ENCODE measurements at regions not wholly inside any gene's neighbourhood (a gene's known extent, or its start where the extent isn't known, plus 50 kb on each side); places are given as distances from the start of the nearest gene placed in this dataset.

DNA sequence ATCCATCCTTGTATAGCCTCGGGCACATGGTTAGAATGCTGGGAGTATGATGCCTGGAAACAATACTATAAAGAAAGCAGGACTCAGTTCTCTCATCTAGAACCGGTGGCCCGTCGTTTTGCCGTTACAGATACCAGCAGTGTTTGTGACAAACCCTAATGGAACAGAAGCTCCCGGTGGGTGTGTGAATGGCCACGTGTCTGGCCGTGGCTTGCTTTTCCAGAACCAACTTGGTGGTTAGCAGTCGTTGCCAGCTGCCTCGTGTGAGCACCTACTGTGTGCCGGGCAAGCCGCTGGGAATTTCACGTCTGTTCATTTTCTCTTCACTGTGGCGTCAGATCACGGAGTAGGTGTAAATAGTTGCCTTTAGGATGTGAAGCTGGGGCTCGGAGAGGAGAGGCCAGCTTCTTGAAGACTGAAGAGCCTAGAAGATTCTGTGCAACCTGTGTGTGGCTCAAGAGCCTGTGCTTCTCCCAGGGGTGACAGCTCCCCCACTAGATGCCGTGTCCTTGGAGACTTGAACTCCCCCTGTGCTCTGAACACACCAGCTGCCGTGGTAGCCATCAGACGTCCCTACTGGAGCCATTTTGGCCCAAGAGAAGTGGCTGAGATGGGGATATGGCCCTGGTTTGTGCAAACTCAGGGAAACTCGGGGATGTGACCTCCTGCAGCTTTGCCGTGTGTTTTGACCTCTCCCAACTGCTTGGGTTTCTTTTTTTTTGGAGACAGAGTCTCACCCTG, 57.5 kb upstream of the PPARA start:
- H3K27ac ChIP-seq (ENCODE audit: low read depth, low read length): no peak overlapping the region
- H3K9me3 ChIP-seq (ENCODE audit: control insufficient read depth, low read length): no peaks in the 10 kb centered on the region
- H3K4me3 ChIP-seq (ENCODE audit: low read length): no peak overlapping the region
- TF ChIP-seq, protein P1, sequence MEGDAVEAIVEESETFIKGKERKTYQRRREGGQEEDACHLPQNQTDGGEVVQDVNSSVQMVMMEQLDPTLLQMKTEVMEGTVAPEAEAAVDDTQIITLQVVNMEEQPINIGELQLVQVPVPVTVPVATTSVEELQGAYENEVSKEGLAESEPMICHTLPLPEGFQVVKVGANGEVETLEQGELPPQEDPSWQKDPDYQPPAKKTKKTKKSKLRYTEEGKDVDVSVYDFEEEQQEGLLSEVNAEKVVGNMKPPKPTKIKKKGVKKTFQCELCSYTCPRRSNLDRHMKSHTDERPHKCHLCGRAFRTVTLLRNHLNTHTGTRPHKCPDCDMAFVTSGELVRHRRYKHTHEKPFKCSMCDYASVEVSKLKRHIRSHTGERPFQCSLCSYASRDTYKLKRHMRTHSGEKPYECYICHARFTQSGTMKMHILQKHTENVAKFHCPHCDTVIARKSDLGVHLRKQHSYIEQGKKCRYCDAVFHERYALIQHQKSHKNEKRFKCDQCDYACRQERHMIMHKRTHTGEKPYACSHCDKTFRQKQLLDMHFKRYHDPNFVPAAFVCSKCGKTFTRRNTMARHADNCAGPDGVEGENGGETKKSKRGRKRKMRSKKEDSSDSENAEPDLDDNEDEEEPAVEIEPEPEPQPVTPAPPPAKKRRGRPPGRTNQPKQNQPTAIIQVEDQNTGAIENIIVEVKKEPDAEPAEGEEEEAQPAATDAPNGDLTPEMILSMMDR (conservative IDR thresholded peaks at IDR 0.05): no peak
- WGBS, 2 experiments (ENCODE audit: insufficient coverage in 1 of 2, insufficient read length in 1 of 2): 91% methylated on average over 21 of the region's 21 CpGs
- H3K27me3 ChIP-seq (ENCODE audit: control insufficient read depth, insufficient read depth, low read length, poor library complexity, severe bottlenecking): no peaks in the 10 kb centered on the region
- H3K36me3 Mint-ChIP-seq (ENCODE audit: low read depth): no peaks in the 10 kb centered on the region
- H3K9ac ChIP-seq (ENCODE audit: extremely low read depth, low read length, poor library complexity, severe bottlenecking): no peak overlapping the region
- no peak overlapping the region for H3K4me3 Mint-ChIP-seq
- no peaks in the 10 kb centered on the region for H3K9me3 Mint-ChIP-seq
- no peaks in the 10 kb centered on the region for H3K4me1 Mint-ChIP-seq
- no peaks in the 10 kb centered on the region for H3K4me1 ChIP-seq (ENCODE audit: control insufficient read depth, insufficient read depth, low read length)
- DNase-seq: no peak
- no peaks in the 10 kb centered on the region for H3K27me3 Mint-ChIP-seq (ENCODE audit: insufficient read depth)
- no peak overlapping the region for H3K27ac Mint-ChIP-seq
- no peaks in the 10 kb centered on the region for H3K36me3 ChIP-seq (ENCODE audit: control insufficient read depth, insufficient read depth, low read length)

DNA sequence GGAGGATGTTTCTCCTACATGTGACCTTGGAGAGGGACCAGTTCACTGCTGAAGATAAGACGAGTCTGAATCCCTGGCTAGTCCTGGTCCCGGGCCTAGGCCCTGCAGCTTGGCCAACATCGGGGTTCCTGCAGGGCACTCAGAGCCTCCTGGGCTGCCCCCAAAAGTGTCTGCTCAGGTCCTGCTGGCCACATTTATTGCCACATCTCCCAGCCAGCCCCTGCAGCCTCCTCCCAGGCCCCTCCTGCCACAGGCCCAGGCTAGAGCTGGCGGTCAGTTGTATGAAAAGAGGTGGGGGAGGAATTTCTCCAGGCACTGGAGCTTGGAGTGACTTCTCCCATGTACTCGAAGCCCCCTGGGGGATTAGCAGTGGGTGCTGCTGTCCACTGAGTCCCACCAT, 56.5 kb upstream of the PPARA start:
- H3K9ac ChIP-seq (ENCODE audit: extremely low read depth, low read length, poor library complexity, severe bottlenecking): no peak overlapping the region
- no peak overlapping the region for H3K27ac ChIP-seq (ENCODE audit: low read depth, low read length)
- TF ChIP-seq, protein P1 (conservative IDR thresholded peaks at IDR 0.05): no peak
- DNase-seq: no peak
- no peaks in the 10 kb centered on the region for H3K9me3 Mint-ChIP-seq
- no peaks in the 10 kb centered on the region for H3K4me1 Mint-ChIP-seq
- no peak overlapping the region for H3K4me3 Mint-ChIP-seq
- H3K27me3 Mint-ChIP-seq (ENCODE audit: insufficient read depth): no peaks in the 10 kb centered on the region
- H3K27ac Mint-ChIP-seq: no peak overlapping the region
- H3K36me3 ChIP-seq (ENCODE audit: control insufficient read depth, insufficient read depth, low read length): no peaks in the 10 kb centered on the region
- no peak overlapping the region for H3K4me3 ChIP-seq (ENCODE audit: low read length)
- WGBS, 2 experiments (ENCODE audit: insufficient coverage in 1 of 2, insufficient read length in 1 of 2): 89 to 100% methylated on average over 1 to 5 of the region's 5 CpGs
- no peaks in the 10 kb centered on the region for H3K4me1 ChIP-seq (ENCODE audit: control insufficient read depth, insufficient read depth, low read length)
- H3K9me3 ChIP-seq (ENCODE audit: control insufficient read depth, low read length): no peaks in the 10 kb centered on the region
- H3K27me3 ChIP-seq (ENCODE audit: control insufficient read depth, insufficient read depth, low read length, poor library complexity, severe bottlenecking): no peaks in the 10 kb centered on the region
- no peaks in the 10 kb centered on the region for H3K36me3 Mint-ChIP-seq (ENCODE audit: low read depth)

DNA sequence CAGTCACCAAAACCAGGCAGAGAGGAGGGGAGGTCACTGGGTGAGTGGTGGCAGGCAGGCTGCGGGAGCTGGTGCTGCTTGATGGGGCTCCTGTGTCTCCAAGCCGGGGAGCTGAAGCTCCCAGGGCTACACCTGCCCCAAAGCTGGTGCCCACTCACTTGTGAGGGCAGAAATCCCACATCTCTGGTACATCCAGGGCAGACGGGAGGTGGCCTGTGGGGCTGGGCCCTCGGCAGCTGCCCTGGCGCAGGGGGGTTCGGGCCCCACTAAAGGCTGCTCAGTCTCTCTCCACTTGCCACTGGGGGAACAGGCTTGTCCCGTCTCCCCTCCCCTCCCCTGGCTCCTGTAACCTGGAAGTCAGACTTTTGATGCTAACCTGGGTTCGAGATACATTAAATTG, 55.6 kb upstream of the PPARA start:
- Histone ChIP-seq H3K4me1 (ENCODE audit: control insufficient read depth, insufficient read depth, low read length) (no peaks in the 10 kb centered on the region), H3K9me3 (ENCODE audit: control insufficient read depth, low read length) (no peaks in the 10 kb centered on the region), H3K4me3 (ENCODE audit: low read length) (no peak overlapping the region), H3K9ac (ENCODE audit: extremely low read depth, low read length, poor library complexity, severe bottlenecking) (no peak overlapping the region), H3K27ac (ENCODE audit: low read depth, low read length) (no peak overlapping the region), H3K36me3 (ENCODE audit: control insufficient read depth, insufficient read depth, low read length) (no peaks in the 10 kb centered on the region), H3K27me3 (ENCODE audit: control insufficient read depth, insufficient read depth, low read length, poor library complexity, severe bottlenecking) (no peaks in the 10 kb centered on the region)
- no peaks in the 10 kb centered on the region for H3K36me3 Mint-ChIP-seq (ENCODE audit: low read depth)
- no peak for DNase-seq
- H3K9me3 Mint-ChIP-seq: no peaks in the 10 kb centered on the region
- WGBS, 2 experiments (ENCODE audit: insufficient coverage in 1 of 2, insufficient read length in 1 of 2): 93 to 94% methylated on average over 5 to 8 of the region's 8 CpGs
- no peak overlapping the region for H3K4me3 Mint-ChIP-seq
- TF ChIP-seq, protein P1 (conservative IDR thresholded peaks at IDR 0.05): no peak
- H3K27ac Mint-ChIP-seq: no peak overlapping the region
- no peaks in the 10 kb centered on the region for H3K4me1 Mint-ChIP-seq
- no peaks in the 10 kb centered on the region for H3K27me3 Mint-ChIP-seq (ENCODE audit: insufficient read depth)

All from endodermal cell (in vitro differentiated cells).